GM19438 (cell line): ENCODE measurements at regions not wholly inside any gene's neighbourhood (a gene's known extent, or its start where the extent isn't known, plus 50 kb on each side); places are given as distances from the start of the nearest gene placed in this dataset.
"Not testable (repeated sequence)": the region's sequence is repeated elsewhere in the genome, so short reads cannot be mapped to it uniquely, and the experiment has no call there.

Experiments used
- ATAC-seq: cut with Tn5 transposase; IDR thresholded peaks from one replicate; pipeline ENCODE4 v1.9.1; 2021; ENCODE audit warnings: low read depth; ENCODE audit not compliant: unreplicated experiment

GRCh38 chr1:239958063-239958462, 133.6 kb upstream of the FMN2 start:
- no peak for ATAC-seq

DNA sequence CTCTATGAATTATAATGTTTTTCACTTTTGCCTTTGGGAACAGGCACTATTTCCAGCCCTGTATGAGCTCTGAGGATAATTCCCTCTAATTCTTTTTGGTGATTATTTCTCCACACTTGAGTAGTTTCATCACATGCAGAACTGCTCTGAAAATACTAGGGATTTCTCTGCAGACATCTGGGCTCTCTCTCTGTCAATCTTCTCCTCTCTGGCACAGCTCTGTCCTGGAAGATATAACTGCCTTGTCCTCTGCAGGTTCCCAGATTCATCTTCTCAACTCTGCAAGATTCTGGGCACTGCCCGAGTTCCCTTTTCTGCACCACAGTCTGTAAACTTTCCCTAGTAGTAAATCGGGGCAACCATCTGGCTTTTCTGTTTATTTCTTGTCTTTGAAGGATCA, 131.3 kb upstream of the FMN2 start:
- ATAC-seq, result no peak

- no peak for ATAC-seq
Measured at GRCh38 chr1:239963856-239964255, 127.8 kb upstream of the FMN2 start.

- peak; percentile 89 for ATAC-seq
Measured at GRCh38 chr1:239976130-239976968, 115.3 kb upstream of the FMN2 start.

GRCh38 chr1:239977416-239977815, 114.3 kb upstream of the FMN2 start:
- no peak for ATAC-seq

DNA sequence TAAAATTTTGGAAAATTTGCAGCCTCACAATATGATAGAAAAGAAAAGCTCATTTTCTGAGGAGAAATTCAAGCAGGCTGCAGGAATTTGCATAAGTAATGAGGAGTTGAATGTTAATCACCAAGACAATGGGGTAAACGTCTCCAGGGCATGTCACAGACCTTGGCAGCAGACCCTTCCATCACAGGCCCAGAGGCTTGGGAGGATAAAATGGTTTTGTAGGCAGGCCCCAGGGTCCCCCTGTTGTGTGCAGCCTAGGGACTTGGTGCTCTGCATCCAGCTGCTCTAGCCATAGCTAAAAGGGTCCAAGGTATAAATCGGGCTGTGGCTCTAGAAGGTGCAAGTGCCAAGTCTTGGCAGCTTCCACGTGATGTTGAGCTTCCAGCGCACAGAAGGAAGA, 112.2 kb upstream of the FMN2 start:
- no peak for ATAC-seq

GRCh38 chr1:239982762-239983161, 108.9 kb upstream of the FMN2 start:
- no peak for ATAC-seq

DNA sequence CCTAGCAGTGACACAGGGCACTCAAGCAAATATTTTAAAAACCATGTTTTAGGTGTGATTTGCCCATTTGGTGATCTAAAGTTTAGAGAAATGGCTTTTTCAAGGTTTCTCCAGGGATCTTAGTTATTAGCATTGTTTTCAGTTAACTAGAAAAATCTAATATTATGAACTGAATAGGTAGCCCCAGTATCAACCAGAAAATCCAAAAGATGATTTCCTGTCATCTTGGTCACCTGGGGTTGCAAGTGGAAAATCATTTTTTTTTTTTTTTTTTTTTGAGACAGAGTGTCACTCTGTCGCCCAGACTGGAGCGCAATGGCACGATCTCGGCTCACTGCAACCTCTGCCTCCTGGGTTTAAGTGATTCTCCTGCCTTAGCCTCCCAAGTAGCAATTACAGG, 106.6 kb upstream of the FMN2 start:
- no peak for ATAC-seq

- ATAC-seq, result no peak
Measured at GRCh38 chr1:239987103-239987745, 104.5 kb upstream of the FMN2 start.

GRCh38 chr1:239989990-239990389, 101.7 kb upstream of the FMN2 start:
- ATAC-seq, result no peak

DNA sequence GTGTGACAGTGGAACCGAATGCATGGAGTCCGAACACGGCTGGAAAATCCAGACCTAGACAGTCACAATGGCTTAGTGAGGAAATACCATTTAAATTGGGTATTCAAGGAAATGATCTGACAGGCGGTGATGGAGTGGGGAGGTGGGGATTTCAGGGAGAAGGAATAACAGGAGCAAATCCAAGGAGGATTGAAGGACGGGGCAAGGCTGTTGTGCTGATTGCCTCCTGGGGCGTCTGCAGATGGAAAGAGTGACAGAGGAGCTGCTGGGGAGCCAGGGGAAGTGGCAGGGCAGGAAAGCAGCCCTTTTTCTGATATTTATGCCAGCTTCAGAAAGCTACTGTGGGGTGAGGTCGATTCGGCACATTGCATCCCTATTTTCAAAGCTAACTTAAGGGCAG, 99.1 kb upstream of the FMN2 start:
- not testable (repeated sequence) for ATAC-seq

GRCh38 chr1:239993366-239993765, 98.3 kb upstream of the FMN2 start:
- no peak for ATAC-seq

DNA sequence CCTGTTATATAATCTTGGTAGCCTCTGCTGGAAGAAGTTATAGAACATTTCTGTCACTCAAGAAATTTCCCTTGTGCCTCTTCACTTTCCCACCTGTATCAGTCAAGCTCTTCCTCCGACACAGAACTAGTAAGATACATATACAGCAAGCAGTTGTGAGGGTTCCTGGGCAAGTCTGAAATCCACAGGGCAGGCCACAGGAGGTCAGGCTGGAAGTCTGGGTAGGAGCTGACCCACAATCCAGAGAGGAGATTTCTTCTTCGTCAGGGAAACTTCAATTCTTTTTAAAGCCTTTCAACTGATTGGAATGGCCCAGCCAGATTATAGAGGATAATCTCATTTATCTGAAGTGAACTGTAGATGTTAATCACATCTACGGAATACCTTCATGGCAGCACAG, 96.4 kb upstream of the FMN2 start:
- ATAC-seq, result no peak

DNA sequence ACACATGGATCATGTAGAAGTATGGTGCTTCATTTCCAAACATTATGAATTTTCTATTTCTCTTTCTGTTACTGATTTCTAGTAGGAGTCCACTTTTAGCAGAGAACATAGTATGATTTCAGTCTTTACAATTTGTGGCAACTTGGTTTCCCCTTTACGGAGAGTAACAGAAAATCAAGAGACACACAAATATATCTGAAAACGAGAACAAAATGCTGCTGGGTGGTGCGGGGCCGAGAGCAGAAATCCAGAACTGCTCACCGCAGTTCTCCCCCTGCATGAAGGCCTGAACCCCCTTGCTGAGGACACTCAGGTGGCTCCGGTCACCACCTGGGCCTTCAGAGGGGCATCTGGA, 94.5 kb upstream of the FMN2 start:
- no peak for ATAC-seq

DNA sequence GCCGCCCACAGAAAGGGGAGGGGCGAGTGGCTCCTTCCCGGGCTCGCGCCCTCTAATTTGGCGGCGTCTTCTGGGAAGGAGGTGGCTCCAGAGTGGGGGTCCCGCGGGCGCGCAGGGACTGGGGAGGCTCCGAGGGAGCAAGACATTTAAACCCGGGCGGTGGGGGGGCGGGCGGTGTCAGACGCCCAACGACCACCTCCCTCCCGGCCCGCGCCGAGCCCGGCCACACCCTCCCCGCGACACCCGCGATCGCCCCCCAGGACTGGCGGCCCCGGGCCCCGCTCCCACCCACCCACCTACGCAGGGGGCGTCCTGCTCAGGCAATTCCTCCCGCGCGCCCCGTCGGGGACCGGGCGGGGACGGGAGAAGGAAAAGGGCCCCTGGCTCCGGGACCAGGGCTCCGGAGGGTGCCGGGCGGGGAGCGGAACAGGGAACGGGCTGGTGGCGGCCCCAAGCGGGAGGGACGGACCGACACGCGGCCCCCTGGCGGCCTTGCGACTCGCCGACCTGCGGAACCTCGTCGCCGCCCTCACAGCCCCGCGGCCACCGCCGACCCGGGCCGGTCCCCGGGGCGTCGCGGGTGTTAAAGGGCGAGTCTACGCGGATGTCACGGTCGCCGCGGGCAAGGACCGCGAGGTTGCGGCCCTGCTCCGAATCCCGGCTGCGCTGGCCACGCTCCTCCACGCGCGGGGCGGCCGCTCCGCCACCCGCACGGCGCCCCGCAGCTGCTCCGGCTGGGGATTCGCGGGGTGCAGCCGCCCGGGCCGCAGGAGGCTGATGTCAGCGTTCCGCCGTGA, 94.0 kb upstream of the FMN2 start:
- no peak for ATAC-seq

GRCh38 chr1:239998312-239998649, 93.4 kb upstream of the FMN2 start:
- ATAC-seq, result no peak

- ATAC-seq, result no peak
Measured at GRCh38 chr1:239999170-239999569, 92.5 kb upstream of the FMN2 start.

- no peak for ATAC-seq
Measured at GRCh38 chr1:240000634-240001033, 91.0 kb upstream of the FMN2 start.

DNA sequence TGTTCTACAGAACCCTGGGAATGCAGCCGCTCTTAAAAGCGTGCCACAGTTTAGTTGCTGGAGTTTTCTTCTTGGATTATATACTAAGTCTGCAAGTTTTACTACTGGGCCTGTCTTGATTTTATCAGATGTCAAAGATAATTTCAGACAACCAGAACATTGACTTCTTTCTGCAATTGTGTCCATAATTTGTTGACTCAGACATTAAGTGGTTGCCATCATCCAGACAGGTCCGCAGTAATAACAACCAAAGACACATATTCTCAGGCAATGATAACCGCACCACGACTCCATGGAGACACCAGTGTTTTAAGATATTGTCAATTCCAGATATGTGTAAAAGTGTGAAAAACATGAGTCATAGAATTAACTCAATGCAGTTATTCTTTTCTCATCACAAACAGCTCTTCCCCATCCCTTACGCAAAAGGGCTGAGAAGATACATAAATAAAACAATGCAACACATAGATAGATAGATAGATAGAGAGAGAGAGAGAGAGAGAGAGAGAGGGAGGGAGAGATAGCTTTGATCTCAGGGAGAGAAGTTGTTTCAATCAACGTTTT, 90.4 kb upstream of the FMN2 start:
- no peak for ATAC-seq

- ATAC-seq, result no peak
Measured at GRCh38 chr1:240004086-240004749, 87.5 kb upstream of the FMN2 start.
